ENCODE measurements at regions not wholly inside any gene's neighbourhood (a gene's known extent, or its start where the extent isn't known, plus 50 kb on each side); places are given as distances from the start of the nearest gene placed in this dataset.
"Not testable (repeated sequence)": the region's sequence is repeated elsewhere in the genome, so short reads cannot be mapped to it uniquely, and the experiment has no call there.

DNA sequence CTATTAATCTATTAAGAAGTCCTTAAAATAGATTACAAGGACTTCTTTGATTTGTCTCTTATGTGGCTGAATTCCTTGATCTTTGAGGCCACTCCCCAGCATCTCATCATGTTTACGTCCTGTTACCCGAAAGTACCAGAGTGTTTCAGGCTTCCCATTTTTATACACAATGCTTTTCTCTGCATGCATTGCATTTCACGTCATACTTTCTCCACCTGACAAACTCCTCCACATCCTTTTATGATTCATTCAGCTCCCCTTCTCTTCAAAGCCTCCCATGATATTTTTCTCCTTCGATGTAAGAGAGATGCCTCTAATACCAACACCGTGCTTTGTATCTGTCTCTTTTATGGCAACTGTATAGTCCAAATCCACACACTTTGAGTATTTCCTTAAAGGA, 379.0 kb upstream of the CRIM1 start:
- no peak overlapping the region for H3K27ac ChIP-seq (ENCODE audit: low read depth, low read length)
- H3K36me3 ChIP-seq (ENCODE audit: control insufficient read depth in 5 of 5, insufficient read depth in 5 of 5, low read length in 5 of 5) = no peaks in the 10 kb centered on the region
- H3K4me1 ChIP-seq (ENCODE audit: control insufficient read depth in 5 of 5, insufficient read depth in 5 of 5, low read length in 5 of 5) = no peaks in the 10 kb centered on the region
- H3K9me3 ChIP-seq (ENCODE audit: control insufficient read depth in 5 of 5, low read length in 5 of 5) = no peaks in the 10 kb centered on the region
- H3K4me3 ChIP-seq (ENCODE audit: low read depth in 1 of 5, low read length in 5 of 5) = no peak overlapping the region
- H3K9ac ChIP-seq (ENCODE audit: low read length in 5 of 5) = no peak overlapping the region
- peaks cover 0 to 4% (median 0%) of the 10 kb centered on the region in 5 donors for H3K27me3 ChIP-seq (ENCODE audit: control insufficient read depth in 5 of 5, insufficient read depth in 4 of 5, low read length in 5 of 5)

- no peaks in the 10 kb centered on the region for H3K36me3 ChIP-seq (ENCODE audit: control insufficient read depth in 5 of 5, insufficient read depth in 5 of 5, low read length in 5 of 5)
- H3K4me3 ChIP-seq (ENCODE audit: low read depth in 1 of 5, low read length in 5 of 5) = no peak overlapping the region
Measured at GRCh38 chr2:35973737-35974132, 381.8 kb upstream of the CRIM1 start.

DNA sequence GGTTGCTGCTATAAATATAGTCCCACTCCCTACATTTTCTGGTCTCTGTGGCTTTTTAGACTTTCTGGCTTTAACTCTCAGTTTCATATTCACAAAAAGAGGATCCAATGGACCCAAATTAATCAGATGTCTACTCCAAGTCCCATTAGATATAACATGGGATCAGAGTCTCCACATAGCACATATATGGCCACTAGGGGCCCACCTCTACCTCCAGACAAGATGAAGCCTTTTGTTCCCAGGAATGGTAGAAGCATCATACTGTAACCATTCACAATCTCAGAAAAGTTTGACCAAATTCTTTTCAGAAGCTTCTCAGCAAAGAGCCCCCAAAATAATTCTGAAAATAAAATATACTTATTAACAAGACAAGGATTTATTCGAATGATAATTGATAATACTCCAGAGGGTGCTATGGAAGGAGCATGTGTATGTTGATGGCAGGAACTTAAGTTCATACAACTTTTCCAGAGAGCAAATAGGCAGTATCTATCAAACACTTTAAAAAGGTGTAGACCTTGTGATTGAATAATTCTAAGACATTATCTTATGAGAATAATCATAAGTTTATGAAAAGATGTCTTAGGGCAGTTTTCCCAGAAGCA, 382.3 kb upstream of the CRIM1 start:
- Histone ChIP-seq H3K4me1 (ENCODE audit: control insufficient read depth in 5 of 5, insufficient read depth in 5 of 5, low read length in 5 of 5) (no peaks in the 10 kb centered on the region), H3K9ac (ENCODE audit: low read length in 5 of 5) (no peak overlapping the region), H3K9me3 (ENCODE audit: control insufficient read depth in 5 of 5, low read length in 5 of 5) (no peaks in the 10 kb centered on the region), H3K4me3 (ENCODE audit: low read depth in 1 of 5, low read length in 5 of 5) (no peak overlapping the region), H3K27me3 (ENCODE audit: control insufficient read depth in 5 of 5, insufficient read depth in 4 of 5, low read length in 5 of 5) (peaks cover 0 to 4% (median 0%) of the 10 kb centered on the region in 5 donors), H3K36me3 (ENCODE audit: control insufficient read depth in 5 of 5, insufficient read depth in 5 of 5, low read length in 5 of 5) (no peaks in the 10 kb centered on the region), H3K27ac (ENCODE audit: low read depth, low read length) (peak overlapping the region; percentile 54)

More at GRCh38 chr2:35973737-35974132, 381.8 kb upstream of the CRIM1 start:
- H3K27ac ChIP-seq (ENCODE audit: low read depth, low read length) = peak overlapping the region; percentile 54
- H3K4me1 ChIP-seq (ENCODE audit: control insufficient read depth in 5 of 5, insufficient read depth in 5 of 5, low read length in 5 of 5) = no peaks in the 10 kb centered on the region
- H3K9ac ChIP-seq (ENCODE audit: low read length in 5 of 5) = no peak overlapping the region
- H3K9me3 ChIP-seq (ENCODE audit: control insufficient read depth in 5 of 5, low read length in 5 of 5) = no peaks in the 10 kb centered on the region
- H3K27me3 ChIP-seq (ENCODE audit: control insufficient read depth in 5 of 5, insufficient read depth in 4 of 5, low read length in 5 of 5) = peaks cover 0 to 4% (median 0%) of the 10 kb centered on the region in 5 donors

DNA sequence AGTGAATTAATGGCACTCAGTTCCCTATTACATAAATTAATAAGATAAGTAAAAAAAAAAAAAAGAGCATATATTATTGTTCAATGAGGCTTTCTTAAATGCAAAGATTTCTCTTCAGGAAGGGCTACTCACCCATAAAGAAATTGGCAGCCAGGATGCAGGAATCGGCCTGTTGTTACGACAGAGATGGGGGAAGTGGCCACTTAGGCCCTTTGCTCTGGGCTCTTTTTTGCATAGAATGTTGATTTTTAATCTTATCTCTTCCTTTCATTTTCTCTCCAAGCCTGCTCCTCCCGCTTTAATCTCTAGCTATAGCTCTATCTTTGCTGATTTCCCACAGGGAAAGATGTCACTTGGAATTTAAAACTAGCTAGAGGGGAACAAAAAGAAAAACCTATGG, 391.8 kb upstream of the CRIM1 start:
- Histone ChIP-seq H3K36me3 (ENCODE audit: control insufficient read depth in 5 of 5, insufficient read depth in 5 of 5, low read length in 5 of 5) (no peaks in the 10 kb centered on the region), H3K4me3 (ENCODE audit: low read depth in 1 of 5, low read length in 5 of 5) (no peak overlapping the region), H3K27ac (ENCODE audit: low read depth, low read length) (no peak overlapping the region), H3K4me1 (ENCODE audit: control insufficient read depth in 5 of 5, insufficient read depth in 5 of 5, low read length in 5 of 5) (no peaks in the 10 kb centered on the region), H3K9ac (ENCODE audit: low read length in 5 of 5) (no peak overlapping the region), H3K9me3 (ENCODE audit: control insufficient read depth in 5 of 5, low read length in 5 of 5) (peaks cover 4 to 14% (median 9%) of the 10 kb centered on the region in 5 donors), H3K27me3 (ENCODE audit: control insufficient read depth in 5 of 5, insufficient read depth in 4 of 5, low read length in 5 of 5) (no peaks in the 10 kb centered on the region)

DNA sequence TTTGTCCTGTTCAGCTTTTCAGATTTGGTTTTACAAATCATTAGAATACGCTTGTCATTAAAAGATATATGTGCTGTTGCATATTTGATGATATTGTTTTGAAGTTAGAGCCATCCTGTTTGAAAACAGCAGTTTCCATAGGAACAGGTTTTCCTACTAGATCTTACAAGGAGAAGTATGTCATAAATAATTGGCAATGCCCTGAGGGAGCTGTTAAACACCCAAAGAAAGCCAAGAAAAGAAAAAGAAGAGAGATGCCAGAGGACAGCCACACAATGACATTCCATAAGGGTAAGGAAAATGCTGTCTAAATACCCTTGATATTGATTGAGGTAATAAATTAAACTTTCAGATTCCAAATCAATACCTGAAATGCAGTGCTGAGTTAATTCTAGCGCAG, 392.2 kb upstream of the CRIM1 start:
- no peak overlapping the region for H3K27ac ChIP-seq (ENCODE audit: low read depth, low read length)
- H3K27me3 ChIP-seq (ENCODE audit: control insufficient read depth in 5 of 5, insufficient read depth in 4 of 5, low read length in 5 of 5) = no peaks in the 10 kb centered on the region
- no peak overlapping the region for H3K9ac ChIP-seq (ENCODE audit: low read length in 5 of 5)
- no peaks in the 10 kb centered on the region for H3K36me3 ChIP-seq (ENCODE audit: control insufficient read depth in 5 of 5, insufficient read depth in 5 of 5, low read length in 5 of 5)
- peaks cover 4 to 14% (median 9%) of the 10 kb centered on the region in 5 donors for H3K9me3 ChIP-seq (ENCODE audit: control insufficient read depth in 5 of 5, low read length in 5 of 5)
- no peak overlapping the region for H3K4me3 ChIP-seq (ENCODE audit: low read depth in 1 of 5, low read length in 5 of 5)
- H3K4me1 ChIP-seq (ENCODE audit: control insufficient read depth in 5 of 5, insufficient read depth in 5 of 5, low read length in 5 of 5) = no peaks in the 10 kb centered on the region

- Histone ChIP-seq H3K9me3 (ENCODE audit: control insufficient read depth in 5 of 5, low read length in 5 of 5) (peaks cover 4 to 14% (median 9%) of the 10 kb centered on the region in 5 donors), H3K4me3 (ENCODE audit: low read depth in 1 of 5, low read length in 5 of 5) (no peak overlapping the region), H3K9ac (ENCODE audit: low read length in 5 of 5) (no peak overlapping the region), H3K4me1 (ENCODE audit: control insufficient read depth in 5 of 5, insufficient read depth in 5 of 5, low read length in 5 of 5) (no peaks in the 10 kb centered on the region), H3K36me3 (ENCODE audit: control insufficient read depth in 5 of 5, insufficient read depth in 5 of 5, low read length in 5 of 5) (no peaks in the 10 kb centered on the region), H3K27me3 (ENCODE audit: control insufficient read depth in 5 of 5, insufficient read depth in 4 of 5, low read length in 5 of 5) (no peaks in the 10 kb centered on the region), H3K27ac (ENCODE audit: low read depth, low read length) (no peak overlapping the region)
Measured at GRCh38 chr2:35962585-35963146, 392.9 kb upstream of the CRIM1 start.

DNA sequence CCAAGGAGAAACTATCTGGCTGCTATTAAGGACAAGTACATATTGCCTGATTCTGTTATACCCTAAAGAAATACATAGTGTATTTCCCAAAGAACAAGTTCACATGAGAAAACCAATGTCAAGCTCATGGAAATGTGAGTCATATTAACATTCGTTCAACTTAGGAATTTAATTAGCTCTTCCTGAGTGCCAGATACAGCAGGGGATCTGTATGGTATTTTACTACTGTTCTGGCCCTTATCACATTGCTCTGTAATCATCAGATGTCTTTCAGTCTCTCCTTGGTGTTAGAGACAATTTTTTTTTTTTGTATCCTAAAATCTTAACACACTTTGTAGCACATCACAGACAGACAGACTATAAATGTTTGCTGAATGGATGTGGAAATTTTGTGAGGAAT, 395.0 kb upstream of the CRIM1 start:
- no peak overlapping the region for H3K27ac ChIP-seq (ENCODE audit: low read depth, low read length)
- no peak overlapping the region for H3K4me3 ChIP-seq (ENCODE audit: low read depth in 1 of 5, low read length in 5 of 5)
- H3K36me3 ChIP-seq (ENCODE audit: control insufficient read depth in 5 of 5, insufficient read depth in 5 of 5, low read length in 5 of 5) = no peaks in the 10 kb centered on the region
- H3K9me3 ChIP-seq (ENCODE audit: control insufficient read depth in 5 of 5, low read length in 5 of 5) = peaks cover 4 to 14% (median 9%) of the 10 kb centered on the region in 5 donors
- no peaks in the 10 kb centered on the region for H3K4me1 ChIP-seq (ENCODE audit: control insufficient read depth in 5 of 5, insufficient read depth in 5 of 5, low read length in 5 of 5)
- no peak overlapping the region for H3K9ac ChIP-seq (ENCODE audit: low read length in 5 of 5)
- H3K27me3 ChIP-seq (ENCODE audit: control insufficient read depth in 5 of 5, insufficient read depth in 4 of 5, low read length in 5 of 5) = no peaks in the 10 kb centered on the region

DNA sequence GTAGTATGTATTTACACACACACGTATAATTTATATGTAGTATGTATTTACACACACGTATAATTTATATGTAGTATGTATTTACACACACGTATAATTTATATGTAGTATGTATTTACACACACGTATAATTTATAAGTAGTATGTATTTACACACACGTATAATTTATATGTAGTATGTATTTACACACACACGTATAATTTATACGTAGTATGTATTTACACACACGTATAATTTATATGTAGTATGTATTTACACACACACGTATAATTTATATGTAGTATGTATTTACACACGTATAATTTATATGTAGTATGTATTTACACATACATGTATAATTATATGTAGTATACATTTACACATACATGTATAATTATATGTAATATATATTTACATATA, 398.5 kb upstream of the CRIM1 start:
- not testable (repeated sequence) for H3K9ac ChIP-seq (ENCODE audit: low read length in 5 of 5); H3K36me3 ChIP-seq (ENCODE audit: control insufficient read depth in 5 of 5, insufficient read depth in 5 of 5, low read length in 5 of 5); H3K27me3 ChIP-seq (ENCODE audit: control insufficient read depth in 5 of 5, insufficient read depth in 4 of 5, low read length in 5 of 5); H3K4me1 ChIP-seq (ENCODE audit: control insufficient read depth in 5 of 5, insufficient read depth in 5 of 5, low read length in 5 of 5); H3K27ac ChIP-seq (ENCODE audit: low read depth, low read length); H3K4me3 ChIP-seq (ENCODE audit: low read depth in 1 of 5, low read length in 5 of 5)
- H3K9me3 ChIP-seq (ENCODE audit: control insufficient read depth in 5 of 5, low read length in 5 of 5) = peaks cover 4 to 13% (median 9%) of the 10 kb centered on the region in 5 donors

- no peaks in the 10 kb centered on the region for H3K4me1 ChIP-seq (ENCODE audit: control insufficient read depth in 5 of 5, insufficient read depth in 5 of 5, low read length in 5 of 5)
- no peak overlapping the region for H3K9ac ChIP-seq (ENCODE audit: low read length in 5 of 5)
- no peaks in the 10 kb centered on the region for H3K36me3 ChIP-seq (ENCODE audit: control insufficient read depth in 5 of 5, insufficient read depth in 5 of 5, low read length in 5 of 5)
- H3K27me3 ChIP-seq (ENCODE audit: control insufficient read depth in 5 of 5, insufficient read depth in 4 of 5, low read length in 5 of 5) = no peaks in the 10 kb centered on the region
- no peaks in the 10 kb centered on the region for H3K9me3 ChIP-seq (ENCODE audit: control insufficient read depth in 5 of 5, low read length in 5 of 5)
- H3K4me3 ChIP-seq (ENCODE audit: low read depth in 1 of 5, low read length in 5 of 5) = no peak overlapping the region
- no peak overlapping the region for H3K27ac ChIP-seq (ENCODE audit: low read depth, low read length)
Measured at GRCh38 chr2:35946478-35946877, 409.1 kb upstream of the CRIM1 start.

DNA sequence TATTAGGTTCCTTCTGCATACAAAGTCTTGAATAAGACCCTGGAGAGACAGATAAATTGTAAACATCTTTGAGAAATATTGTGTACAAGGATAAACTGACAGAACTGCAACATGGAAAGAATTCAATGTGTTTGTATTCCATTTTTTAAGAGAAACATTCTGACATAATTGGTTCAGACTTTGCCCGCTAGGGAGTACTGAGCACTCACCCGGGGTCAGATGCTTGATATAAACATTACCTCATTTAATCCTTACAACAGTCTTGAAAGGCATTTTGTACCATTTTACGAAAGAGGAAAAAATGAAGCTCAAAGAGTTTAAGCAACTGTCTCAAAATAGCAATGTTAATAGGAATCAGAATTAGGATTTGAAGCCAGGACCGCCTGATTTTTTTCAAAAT, 416.7 kb upstream of the CRIM1 start:
- H3K9ac ChIP-seq (ENCODE audit: low read length in 5 of 5) = no peak overlapping the region
- H3K27me3 ChIP-seq (ENCODE audit: control insufficient read depth in 5 of 5, insufficient read depth in 4 of 5, low read length in 5 of 5) = no peaks in the 10 kb centered on the region
- H3K4me3 ChIP-seq (ENCODE audit: low read depth in 1 of 5, low read length in 5 of 5) = no peak overlapping the region
- H3K9me3 ChIP-seq (ENCODE audit: control insufficient read depth in 5 of 5, low read length in 5 of 5) = no peaks in the 10 kb centered on the region
- no peaks in the 10 kb centered on the region for H3K36me3 ChIP-seq (ENCODE audit: control insufficient read depth in 5 of 5, insufficient read depth in 5 of 5, low read length in 5 of 5)
- H3K4me1 ChIP-seq (ENCODE audit: control insufficient read depth in 5 of 5, insufficient read depth in 5 of 5, low read length in 5 of 5) = no peaks in the 10 kb centered on the region
- H3K27ac ChIP-seq (ENCODE audit: low read depth, low read length) = no peak overlapping the region

Measured in subcutaneous abdominal adipose tissue (tissue), 5 donors.